ENCODE measurements at regions not wholly inside any gene's neighbourhood (a gene's known extent, or its start where the extent isn't known, plus 50 kb on each side); places are given as distances from the start of the nearest gene placed in this dataset.

- TF ChIP-seq ZBTB33 (IDR thresholded peaks at IDR 0.05), result no peak
Observed at GRCh38 chr10:44064317-44064716, 320.6 kb downstream of the CXCL12 start (continued).

GRCh38 chr10:44063686-44064085 is 321.2 kb downstream of the CXCL12 start:
- no peaks in the 10 kb centered on the region for H3K36me3 ChIP-seq (ENCODE audit: control insufficient read depth in 4 of 4, insufficient read depth in 3 of 4, low read depth in 1 of 4, low read length in 3 of 4)
- no peaks in the 10 kb centered on the region for H3K9me3 ChIP-seq (ENCODE audit: control insufficient read depth in 4 of 4, low read length in 3 of 4)
- H3K4me3 ChIP-seq (ENCODE audit: low read depth in 1 of 3, low read length in 3 of 3), result no peak overlapping the region
- no peak for DNase-seq (ENCODE audit: low spot score)
- 89% methylated on average over 2 of the region's 2 CpGs for WGBS
- no peak overlapping the region for H3K9ac ChIP-seq (ENCODE audit: low read depth in 1 of 2, low read length in 2 of 2)
- peaks cover 0 to 11% (median 9%) of the 10 kb centered on the region in 4 donors for H3K4me1 ChIP-seq (ENCODE audit: control insufficient read depth in 4 of 4, insufficient read depth in 4 of 4, low read length in 3 of 4)
- no peak overlapping the region for H3K27ac ChIP-seq (ENCODE audit: low read depth in 1 of 2, low read length in 2 of 2)
- H3K27me3 ChIP-seq (ENCODE audit: control insufficient read depth in 4 of 4, insufficient read depth in 4 of 4, low read length in 3 of 4), result no peaks in the 10 kb centered on the region
- TF ChIP-seq YY1 (IDR thresholded peaks at IDR 0.05) (no peak), SP1 (IDR thresholded peaks at IDR 0.05) (no peak), EGR1 (IDR thresholded peaks at IDR 0.05; ENCODE audit: low read depth in 2 of 2) (no peak), ZBTB33 (IDR thresholded peaks at IDR 0.05) (no peak), RAD21 (IDR thresholded peaks at IDR 0.05) (no peak), HNF4G (IDR thresholded peaks at IDR 0.05) (no peak), FOXA2 (IDR thresholded peaks at IDR 0.05) (no peak), MAX (IDR thresholded peaks at IDR 0.05) (no peak), GABPA (IDR thresholded peaks at IDR 0.05 in 1 of 2, conservative IDR thresholded peaks at IDR 0.05 in 1 of 2) (no peak), HNF4A (conservative IDR thresholded peaks at IDR 0.05) (no peak), TAF1 (conservative IDR thresholded peaks at IDR 0.05) (no peak), ATF3 (IDR thresholded peaks at IDR 0.05) (no peak), NR2F2 (IDR thresholded peaks at IDR 0.05) (no peak)

- peaks cover 0 to 2% (median 0%) of the 10 kb centered on the region in 4 donors for H3K27me3 ChIP-seq (ENCODE audit: control insufficient read depth in 4 of 4, insufficient read depth in 4 of 4, low read length in 3 of 4)
- no peaks in the 10 kb centered on the region for H3K36me3 ChIP-seq (ENCODE audit: control insufficient read depth in 4 of 4, insufficient read depth in 3 of 4, low read depth in 1 of 4, low read length in 3 of 4)
- DNase-seq (ENCODE audit: low spot score), result no peak
- H3K9ac ChIP-seq (ENCODE audit: low read depth in 1 of 2, low read length in 2 of 2), result no peak overlapping the region
- WGBS, result 84% methylated on average over 2 of the region's 2 CpGs
- peaks cover 0 to 6% (median 3%) of the 10 kb centered on the region in 4 donors for H3K4me1 ChIP-seq (ENCODE audit: control insufficient read depth in 4 of 4, insufficient read depth in 4 of 4, low read length in 3 of 4)
- no peak overlapping the region for H3K27ac ChIP-seq (ENCODE audit: low read depth in 1 of 2, low read length in 2 of 2)
- TF ChIP-seq TAF1 (conservative IDR thresholded peaks at IDR 0.05), result no peak
- no peak overlapping the region for H3K4me3 ChIP-seq (ENCODE audit: low read depth in 1 of 3, low read length in 3 of 3)
- H3K9me3 ChIP-seq (ENCODE audit: control insufficient read depth in 4 of 4, low read length in 3 of 4), result no peaks in the 10 kb centered on the region
Observed at GRCh38 chr10:44060719-44061118, 324.2 kb downstream of the CXCL12 start.

GRCh38 chr10:44060221-44060620 is 324.7 kb downstream of the CXCL12 start:
- DNase-seq (ENCODE audit: low spot score), result no peak
- Histone ChIP-seq H3K36me3 (ENCODE audit: control insufficient read depth in 4 of 4, insufficient read depth in 3 of 4, low read depth in 1 of 4, low read length in 3 of 4) (no peaks in the 10 kb centered on the region), H3K4me3 (ENCODE audit: low read depth in 1 of 3, low read length in 3 of 3) (no peak overlapping the region), H3K4me1 (ENCODE audit: control insufficient read depth in 4 of 4, insufficient read depth in 4 of 4, low read length in 3 of 4) (peaks cover 0 to 2% (median under 1%) of the 10 kb centered on the region in 4 donors), H3K27ac (ENCODE audit: low read depth in 1 of 2, low read length in 2 of 2) (no peak overlapping the region), H3K9me3 (ENCODE audit: control insufficient read depth in 4 of 4, low read length in 3 of 4) (no peaks in the 10 kb centered on the region), H3K27me3 (ENCODE audit: control insufficient read depth in 4 of 4, insufficient read depth in 4 of 4, low read length in 3 of 4) (peaks cover 0 to 2% (median 0%) of the 10 kb centered on the region in 4 donors), H3K9ac (ENCODE audit: low read depth in 1 of 2, low read length in 2 of 2) (no peak overlapping the region)
- 52% methylated on average over 2 of the region's 2 CpGs for WGBS
- TF ChIP-seq FOXA1 (IDR thresholded peaks at IDR 0.05) (no peak), TAF1 (conservative IDR thresholded peaks at IDR 0.05) (no peak), FOXA2 (IDR thresholded peaks at IDR 0.05) (no peak), SP1 (IDR thresholded peaks at IDR 0.05) (no peak), YY1 (IDR thresholded peaks at IDR 0.05) (no peak), ATF3 (IDR thresholded peaks at IDR 0.05) (no peak), RXRA (IDR thresholded peaks at IDR 0.05) (no peak), CTCF (IDR thresholded peaks at IDR 0.05; ENCODE audit: low read depth, low read length, missing input control) (no peak), JUND (IDR thresholded peaks at IDR 0.05) (no peak), GABPA (IDR thresholded peaks at IDR 0.05 in 1 of 2, conservative IDR thresholded peaks at IDR 0.05 in 1 of 2) (no peak), MAX (IDR thresholded peaks at IDR 0.05) (no peak), NR2F2 (IDR thresholded peaks at IDR 0.05) (no peak)

All from liver (tissue), 8 donors.